OCI-LY1 (cell line): ENCODE measurements at regions not wholly inside any gene's neighbourhood (a gene's known extent, or its start where the extent isn't known, plus 50 kb on each side); places are given as distances from the start of the nearest gene placed in this dataset.
A peak's percentile ranks its signal among the peaks of the same experiment; 100 is the strongest.

Experiments
- H2AFZ ChIP-seq: fragments of 200-600 bp; sonication (generic), shearing (Covaris generic); 2 replicates; pipeline ENCODE4 v1.6.0; 2014; ENCODE audit warnings: antibody characterized with exemption, mild to moderate bottlenecking, low read length
- H3F3A ChIP-seq: fragments of 200-600 bp; sonication (generic), shearing (Covaris generic); 2 replicates; pipeline ENCODE4 v1.6.0; 2014; ENCODE audit warnings: mild to moderate bottlenecking, antibody characterized with exemption, low read length, moderate library complexity; ENCODE audit not compliant: insufficient read depth
- H3K27ac ChIP-seq: fragments of 200-600 bp; sonication (generic); 2 replicates; pipeline ENCODE4 v1.5.1; 2014; ENCODE audit warnings: low read length, mixed run types, mild to moderate bottlenecking, low read depth; ENCODE audit not compliant: poor library complexity, severe bottlenecking
- H3K27me3 ChIP-seq: fragments of 200-600 bp; sonication (generic); 2 replicates; pipeline ENCODE4 v1.6.0; 2014; ENCODE audit warnings: antibody characterized with exemption, mild to moderate bottlenecking, low read length, moderate library complexity; ENCODE audit not compliant: insufficient read depth
- H3K36me3 ChIP-seq: fragments of 200-600 bp; sonication (generic); 2 replicates; pipeline ENCODE4 v1.6.1; 2014; ENCODE audit warnings: mild to moderate bottlenecking, antibody characterized with exemption, low read length, moderate library complexity, mixed read lengths; ENCODE audit not compliant: insufficient read depth
- H3K4me1 ChIP-seq: fragments of 200-600 bp; sonication (generic); 2 replicates; pipeline ENCODE4 v1.5.1; 2014; ENCODE audit warnings: mild to moderate bottlenecking, low read length, moderate library complexity; ENCODE audit not compliant: insufficient read depth, severe bottlenecking
- H3K4me2 ChIP-seq: fragments of 200-600 bp; sonication (generic), shearing (Covaris generic); 2 replicates; pipeline ENCODE4 v1.6.1; 2014; ENCODE audit warnings: low read length
- H3K4me3 ChIP-seq: fragments of 200-600 bp; sonication (generic); 2 replicates; pipeline ENCODE4 v1.5.1; 2014; ENCODE audit warnings: low read length, low read depth, mild to moderate bottlenecking, mixed read lengths; ENCODE audit not compliant: poor library complexity, severe bottlenecking
- H3K79me2 ChIP-seq: fragments of 200-600 bp; shearing (Covaris generic); 2 replicates; pipeline ENCODE4 v1.6.1; 2016; ENCODE audit warnings: mixed run types, low read length, mixed read lengths; ENCODE audit not compliant: insufficient read depth
- H3K9ac ChIP-seq: fragments of 200-600 bp; sonication (generic), shearing (Covaris generic); 2 replicates; pipeline ENCODE4 v1.6.1; 2014; ENCODE audit warnings: mild to moderate bottlenecking, low read length, mixed read lengths
- H3K9me2 ChIP-seq: fragments of 200-600 bp; sonication (generic), shearing (Covaris generic); 2 replicates; pipeline ENCODE4 v1.6.1; 2014; ENCODE audit warnings: low read depth, mild to moderate bottlenecking, low read length, mixed read lengths
- H3K9me3 ChIP-seq: fragments of 200-600 bp; shearing (Covaris generic); 2 replicates; pipeline ENCODE4 v1.6.1; 2014; ENCODE audit warnings: low read length, mixed read lengths
- H4K20me1 ChIP-seq: fragments of 200-600 bp; sonication (generic), shearing (Covaris generic); 2 replicates; pipeline ENCODE4 v1.6.0; 2016; ENCODE audit warnings: mild to moderate bottlenecking, low read length; ENCODE audit not compliant: insufficient read depth
- EZH2 ChIP-seq: fragments of 200-600 bp; sonication (generic), shearing (Covaris generic); IDR thresholded peaks from 2 replicates; pipeline ENCODE4 v1.8.0; 2017; ENCODE audit warnings: borderline replicate concordance, mixed run types, mild to moderate bottlenecking, antibody characterized with exemption, low read length, moderate library complexity, mixed read lengths
- TF ChIP-seq, protein P1 (sequence below): fragments of 200-600 bp; sonication (generic), shearing (Covaris generic); IDR thresholded peaks from 2 replicates; pipeline ENCODE4 v1.5.1; 2017; ENCODE audit warnings: mild to moderate bottlenecking, antibody characterized with exemption, low read length, moderate library complexity, mixed read lengths

- 0 out of 2 replicates have a peak, but pooled peaks cover 3% of the 10 kb centered on the region for H3K9me3 ChIP-seq
- H3K9me2 ChIP-seq = no peaks in the 10 kb centered on the region
- H3K4me3 ChIP-seq = no peak overlapping the region
- no peaks in the 10 kb centered on the region for H3K36me3 ChIP-seq
- H3K4me1 ChIP-seq = no peaks in the 10 kb centered on the region
- no peak overlapping the region for H3K27ac ChIP-seq
- H3K4me2 ChIP-seq = no peak overlapping the region
- no peak for TF ChIP-seq EZH2
- TF ChIP-seq, protein P1, sequence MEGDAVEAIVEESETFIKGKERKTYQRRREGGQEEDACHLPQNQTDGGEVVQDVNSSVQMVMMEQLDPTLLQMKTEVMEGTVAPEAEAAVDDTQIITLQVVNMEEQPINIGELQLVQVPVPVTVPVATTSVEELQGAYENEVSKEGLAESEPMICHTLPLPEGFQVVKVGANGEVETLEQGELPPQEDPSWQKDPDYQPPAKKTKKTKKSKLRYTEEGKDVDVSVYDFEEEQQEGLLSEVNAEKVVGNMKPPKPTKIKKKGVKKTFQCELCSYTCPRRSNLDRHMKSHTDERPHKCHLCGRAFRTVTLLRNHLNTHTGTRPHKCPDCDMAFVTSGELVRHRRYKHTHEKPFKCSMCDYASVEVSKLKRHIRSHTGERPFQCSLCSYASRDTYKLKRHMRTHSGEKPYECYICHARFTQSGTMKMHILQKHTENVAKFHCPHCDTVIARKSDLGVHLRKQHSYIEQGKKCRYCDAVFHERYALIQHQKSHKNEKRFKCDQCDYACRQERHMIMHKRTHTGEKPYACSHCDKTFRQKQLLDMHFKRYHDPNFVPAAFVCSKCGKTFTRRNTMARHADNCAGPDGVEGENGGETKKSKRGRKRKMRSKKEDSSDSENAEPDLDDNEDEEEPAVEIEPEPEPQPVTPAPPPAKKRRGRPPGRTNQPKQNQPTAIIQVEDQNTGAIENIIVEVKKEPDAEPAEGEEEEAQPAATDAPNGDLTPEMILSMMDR = no peak
- H3K9ac ChIP-seq = no peak overlapping the region
- H3K27me3 ChIP-seq = no peaks in the 10 kb centered on the region
- no peak overlapping the region for H2AFZ ChIP-seq
- H3K79me2 ChIP-seq = no peaks in the 10 kb centered on the region
- H4K20me1 ChIP-seq = no peaks in the 10 kb centered on the region
- H3F3A ChIP-seq = no peaks in the 10 kb centered on the region
These were observed 70.5 kb downstream of the CHST2 start for GRCh38 chr3:143190101-143190500.

GRCh38 chr3:143192193-143192592 is 72.6 kb downstream of the CHST2 start:
- Histone ChIP-seq H3K4me3 (no peak overlapping the region), H3K4me2 (no peak overlapping the region), H3K9me3 (0 out of 2 replicates have a peak, but pooled peaks cover 3% of the 10 kb centered on the region), H3K9me2 (no peaks in the 10 kb centered on the region), H3K36me3 (no peaks in the 10 kb centered on the region), H3F3A (no peaks in the 10 kb centered on the region), H2AFZ (no peak overlapping the region), H3K27ac (no peak overlapping the region), H3K79me2 (no peaks in the 10 kb centered on the region), H4K20me1 (no peaks in the 10 kb centered on the region), H3K27me3 (no peaks in the 10 kb centered on the region), H3K9ac (no peak overlapping the region), H3K4me1 (no peaks in the 10 kb centered on the region)
- TF ChIP-seq, protein P1 = no peak
- TF ChIP-seq EZH2 = no peak

GRCh38 chr3:143200001-143200924 is 80.7 kb downstream of the CHST2 start:
- Histone ChIP-seq H4K20me1 (no peaks in the 10 kb centered on the region), H3K9me2 (no peaks in the 10 kb centered on the region), H3K9ac (no peak overlapping the region), H3K27me3 (no peaks in the 10 kb centered on the region), H3K9me3 (no peaks in the 10 kb centered on the region), H3F3A (no peaks in the 10 kb centered on the region), H3K79me2 (no peaks in the 10 kb centered on the region), H3K4me2 (no peak overlapping the region), H3K4me1 (no peaks in the 10 kb centered on the region), H3K4me3 (no peak overlapping the region), H3K27ac (no peak overlapping the region), H2AFZ (0 out of 2 replicates have a peak overlapping the region, but pooled peaks have one; percentile 3), H3K36me3 (no peaks in the 10 kb centered on the region)
- no peak for TF ChIP-seq EZH2
- TF ChIP-seq, protein P1 = no peak
